ELR (cell line): ENCODE measurements at regions not wholly inside any gene's neighbourhood (a gene's known extent, or its start where the extent isn't known, plus 50 kb on each side); places are given as distances from the start of the nearest gene placed in this dataset.

Experiments used
- DNase-seq: peaks from one replicate; pipeline ENCODE4 v3.0.0-alpha.2; 2015; ENCODE audit warnings: low read depth

DNA sequence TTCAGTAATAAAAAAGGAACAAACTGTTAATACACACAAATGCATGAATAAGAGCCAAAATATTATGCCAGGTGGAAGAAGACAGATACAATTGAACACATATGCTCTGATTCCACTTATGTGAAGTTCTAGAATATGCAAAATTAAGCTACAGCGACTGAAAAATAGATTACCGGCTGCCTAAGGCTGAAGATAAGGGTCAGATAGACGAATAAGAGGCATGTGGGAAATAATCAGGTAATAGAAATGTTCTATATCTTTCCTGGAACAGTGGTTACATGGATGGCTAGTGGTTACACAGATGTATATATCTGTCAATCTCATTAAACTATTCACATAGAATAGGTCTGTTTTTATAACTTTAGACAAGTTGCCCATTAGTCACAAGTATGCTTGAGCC lies 51.9 kb upstream of the REG3G start:
- DNase-seq, result no peak
